ENCODE measurements at regions not wholly inside any gene's neighbourhood (a gene's known extent, or its start where the extent isn't known, plus 50 kb on each side); places are given as distances from the start of the nearest gene placed in this dataset.
"Not testable (repeated sequence)": the region's sequence is repeated elsewhere in the genome, so short reads cannot be mapped to it uniquely, and the experiment has no call there.

- no peak overlapping the region for H3K27ac ChIP-seq
- H3K4me3 ChIP-seq = no peak overlapping the region
- no peak for DNase-seq (ENCODE audit: low spot score in 2 of 2)
- no peaks in the 10 kb centered on the region for H3K27me3 ChIP-seq
- intact Hi-C loops (cut with DNase I; ENCODE audit: low total_unique reads) = no loop called here
- H3K36me3 ChIP-seq = no peaks in the 10 kb centered on the region
- TF ChIP-seq POLR2A (IDR thresholded peaks at IDR 0.05) (no peak), POLR2AphosphoS5 (IDR thresholded peaks at IDR 0.05) (no peak), CTCF (IDR thresholded peaks at IDR 0.05) (no peak)
- H3K4me1 ChIP-seq = no peaks in the 10 kb centered on the region
- H3K9me3 ChIP-seq = peaks cover 5 to 7% of the 10 kb centered on the region in 2 donors
Observed at GRCh38 chr2:116250376-116250775, 1564.1 kb upstream of the DDX18 start.

GRCh38 chr2:116264872-116265271 lies 1549.6 kb upstream of the DDX18 start:
- intact Hi-C loops (cut with DNase I; ENCODE audit: low total_unique reads) = no loop called here
- Histone ChIP-seq H3K9me3 (peaks cover 16 to 26% of the 10 kb centered on the region in 2 donors), H3K27ac (no peak overlapping the region), H3K27me3 (no peaks in the 10 kb centered on the region), H3K36me3 (no peaks in the 10 kb centered on the region), H3K4me3 (no peak overlapping the region), H3K4me1 (no peaks in the 10 kb centered on the region)
- no peak for TF ChIP-seq POLR2AphosphoS5 (IDR thresholded peaks at IDR 0.05)
- no peak for DNase-seq (ENCODE audit: low spot score in 2 of 2)

- H3K9me3 ChIP-seq = peaks cover 5 to 10% of the 10 kb centered on the region in 2 donors
- no peak for TF ChIP-seq POLR2AphosphoS5 (IDR thresholded peaks at IDR 0.05)
- TF ChIP-seq CTCF (IDR thresholded peaks at IDR 0.05) = no peak
- no peak overlapping the region for H3K27ac ChIP-seq
- H3K4me3 ChIP-seq = no peak overlapping the region
- DNase-seq (ENCODE audit: low spot score in 2 of 2) = no peak
- H3K36me3 ChIP-seq = no peaks in the 10 kb centered on the region
- H3K27me3 ChIP-seq = no peaks in the 10 kb centered on the region
- intact Hi-C loops (cut with DNase I; ENCODE audit: low total_unique reads) = no loop called here
- H3K4me1 ChIP-seq = no peaks in the 10 kb centered on the region
Observed at GRCh38 chr2:116269040-116269439, 1545.5 kb upstream of the DDX18 start.

GRCh38 chr2:116304328-116304727 lies 1510.2 kb upstream of the DDX18 start:
- TF ChIP-seq POLR2AphosphoS5 (IDR thresholded peaks at IDR 0.05) = no peak
- TF ChIP-seq CTCF (IDR thresholded peaks at IDR 0.05) = no peak
- TF ChIP-seq POLR2A (IDR thresholded peaks at IDR 0.05) = no peak
- DNase-seq (ENCODE audit: low spot score in 2 of 2) = no peak
- intact Hi-C loops (cut with DNase I; ENCODE audit: low total_unique reads) = no loop called here

GRCh38 chr2:116317111-116317510 lies 1497.4 kb upstream of the DDX18 start:
- intact Hi-C loops (cut with DNase I; ENCODE audit: low total_unique reads) = no loop called here
- no peaks in the 10 kb centered on the region for H3K36me3 ChIP-seq
- no peak overlapping the region for H3K27ac ChIP-seq
- DNase-seq (ENCODE audit: low spot score in 2 of 2) = no peak
- no peak for TF ChIP-seq CTCF (IDR thresholded peaks at IDR 0.05)
- TF ChIP-seq POLR2A (IDR thresholded peaks at IDR 0.05) = no peak
- no peak for TF ChIP-seq POLR2AphosphoS5 (IDR thresholded peaks at IDR 0.05)
- no peak overlapping the region for H3K4me3 ChIP-seq
- H3K27me3 ChIP-seq = no peaks in the 10 kb centered on the region
- no peaks in the 10 kb centered on the region for H3K9me3 ChIP-seq
- no peaks in the 10 kb centered on the region for H3K4me1 ChIP-seq

More at GRCh38 chr2:116304328-116304727, 1510.2 kb upstream of the DDX18 start:
- Histone ChIP-seq H3K9me3 (no peaks in the 10 kb centered on the region), H3K27me3 (no peaks in the 10 kb centered on the region), H3K4me3 (no peak overlapping the region), H3K36me3 (no peaks in the 10 kb centered on the region), H3K27ac (no peak overlapping the region), H3K4me1 (no peaks in the 10 kb centered on the region)

GRCh38 chr2:116318551-116318950 lies 1495.9 kb upstream of the DDX18 start:
- intact Hi-C loops (cut with DNase I; ENCODE audit: low total_unique reads); H3K4me1 ChIP-seq; DNase-seq (ENCODE audit: low spot score in 2 of 2); H3K9me3 ChIP-seq; H3K27me3 ChIP-seq; H3K4me3 ChIP-seq; H3K27ac ChIP-seq; H3K36me3 ChIP-seq: not testable (repeated sequence)

All from breast epithelium (tissue), 4 donors.